H1 (cell line): ENCODE measurements at regions not wholly inside any gene's neighbourhood (a gene's known extent, or its start where the extent isn't known, plus 50 kb on each side); places are given as distances from the start of the nearest gene placed in this dataset.

Experiments
- CTCF ChIP-seq, 3 experiments: IDR thresholded peaks; 1 replicate in 2 of 3; 2 replicates in 1 of 3; pipeline versions ENCODE4 v1.5.1 to v1.6.1; 2011; ENCODE audit warnings: low read length in 3 of 3, mild to moderate bottlenecking in 3 of 3, inconsistent platforms in 2 of 3, low read depth in 1 of 3, moderate library complexity in 1 of 3; ENCODE audit not compliant: insufficient read depth in 1 of 3; ENCODE audit errors: control extremely low read depth in 1 of 3
- HDAC6 ChIP-seq: IDR thresholded peaks from one replicate; pipeline ENCODE4 v1.7.1; 2012; ENCODE audit warnings: low read depth, mild to moderate bottlenecking, inconsistent platforms, low read length, moderate library complexity
- KDM5A ChIP-seq: fragments of 200-600 bp; IDR thresholded peaks from 2 replicates; pipeline ENCODE4 v1.7.1; 2012; ENCODE audit warnings: mild to moderate bottlenecking, low read length, inconsistent platforms, mixed read lengths
- NRF1 ChIP-seq: IDR thresholded peaks from 2 replicates; pipeline ENCODE4 v1.6.1; 2011; ENCODE audit warnings: mild to moderate bottlenecking, low read depth, low read length, improper control_type of control experiment
- POLR2A ChIP-seq, 2 experiments: IDR thresholded peaks; 1 replicate in 1 of 2; 2 replicates in 1 of 2; pipeline ENCODE4 v1.6.1; 2011; ENCODE audit warnings: low read depth in 2 of 2, low read length in 2 of 2, mild to moderate bottlenecking in 2 of 2; ENCODE audit errors: control extremely low read depth in 1 of 2
- RAD21 ChIP-seq, 2 experiments: IDR thresholded peaks in 1 of 2; conservative IDR thresholded peaks in 1 of 2; 2 replicates each; pipeline ENCODE4 v1.6.1; 2011; ENCODE audit warnings: low read depth in 2 of 2, low read length in 2 of 2, improper control_type of control experiment in 1 of 2, inconsistent platforms in 1 of 2, mild to moderate bottlenecking in 1 of 2, moderate library complexity in 1 of 2

DNA sequence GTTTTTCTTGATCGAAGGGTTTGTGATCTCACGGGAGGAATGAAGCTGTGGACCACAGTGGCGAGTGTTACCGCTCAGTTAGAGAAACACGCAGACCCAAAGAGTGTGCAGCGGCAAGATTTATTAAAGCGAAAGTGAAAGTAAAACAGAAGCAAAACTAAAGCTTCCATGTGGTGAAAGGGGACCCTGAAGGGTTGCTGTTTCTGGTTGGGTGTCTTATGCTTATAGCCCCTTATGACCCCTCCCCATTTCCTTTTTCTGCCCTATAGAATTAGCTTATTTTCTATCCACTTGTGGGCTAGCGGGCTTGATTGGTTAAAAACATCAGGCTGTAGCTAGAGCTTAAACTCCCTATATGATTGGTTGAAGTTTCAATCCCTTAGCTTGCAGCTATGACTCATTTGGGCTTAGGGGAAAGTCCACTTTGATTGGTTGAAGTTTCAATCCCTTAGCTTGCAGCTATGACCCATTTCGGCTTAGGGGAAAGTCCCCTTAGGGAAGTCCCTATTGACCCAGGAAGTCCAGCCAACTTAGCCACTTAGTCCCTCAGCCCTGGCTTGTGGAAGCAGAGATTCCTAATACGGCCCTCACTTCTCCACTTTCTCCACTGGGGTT, 171.2 kb upstream of the NWD2 start:
- TF ChIP-seq POLR2A (IDR thresholded peaks at IDR 0.05; ENCODE audit: control extremely low read depth in 1 of 2, low read depth in 2 of 2, low read length in 2 of 2), result no peak
- TF ChIP-seq CTCF (IDR thresholded peaks at IDR 0.05; ENCODE audit: control extremely low read depth in 1 of 3, insufficient read depth in 1 of 3, low read depth in 1 of 3, low read length in 3 of 3), result no peak
- no peak for TF ChIP-seq KDM5A
- no peak for TF ChIP-seq HDAC6
- no peak for TF ChIP-seq NRF1
- TF ChIP-seq RAD21 (IDR thresholded peaks at IDR 0.05 in 1 of 2, conservative IDR thresholded peaks at IDR 0.05 in 1 of 2; ENCODE audit: low read depth in 2 of 2, low read length in 2 of 2), result no peak
